Gastrocnemius medialis (tissue), 4 donors: ENCODE measurements at regions not wholly inside any gene's neighbourhood (a gene's known extent, or its start where the extent isn't known, plus 50 kb on each side); places are given as distances from the start of the nearest gene placed in this dataset.

Experiments
- ATAC-seq, 2 donors: fragments of 150-250 bp; one replicate each; pipeline ENCODE4 v1.9.1; 2016
- DNase-seq, 2 donors: peaks; one replicate each; pipeline ENCODE4 v3.0.0-alpha.2; 2019
- H3K27ac ChIP-seq, 4 donors: fragments of 200-600 bp; sonication (generic); 1 replicate in 1 of 4; 2 replicates in 3 of 4; pipeline ENCODE4 v1.5.1; 2016 to 2018; ENCODE audit warnings: mild to moderate bottlenecking in 2 of 4, moderate library complexity in 1 of 4
- H3K27me3 ChIP-seq, 3 donors: fragments of 200-600 bp; sonication (generic) in 2 of 3; 1 replicate in 1 of 3; 2 replicates in 2 of 3; pipeline versions ENCODE4 v1.5.1 to v1.6.0; 2016 to 2019; ENCODE audit warnings: mild to moderate bottlenecking in 1 of 3, moderate library complexity in 1 of 3
- H3K36me3 ChIP-seq, 2 donors: fragments of 200-600 bp; sonication (generic) in 1 of 2; one replicate each; pipeline ENCODE4 v1.5.1; 2017 to 2018
- H3K4me1 ChIP-seq, 2 donors: fragments of 200-600 bp; sonication (generic) in 1 of 2; one replicate each; pipeline ENCODE4 v1.5.1; 2016 to 2017; ENCODE audit warnings: mild to moderate bottlenecking in 2 of 2
- H3K4me3 ChIP-seq, 4 donors: fragments of 200-600 bp; sonication (generic) in 3 of 4; 1 replicate in 1 of 4; 2 replicates in 3 of 4; pipeline ENCODE4 v1.5.1; 2016 to 2019; ENCODE audit warnings: mild to moderate bottlenecking in 2 of 4
- H3K9me3 ChIP-seq, 3 donors: fragments of 200-600 bp; sonication (generic) in 2 of 3; 1 replicate in 1 of 3; 2 replicates in 2 of 3; pipeline ENCODE4 v1.5.1; 2016 to 2019
- CTCF ChIP-seq, 5 experiments: fragments of 450-650 bp in 3 of 5; fragments of 200-600 bp in 2 of 5; sonication (generic) in 2 of 5; IDR thresholded peaks in 4 of 5; conservative IDR thresholded peaks in 1 of 5; 1 replicate in 4 of 5; 2 replicates in 1 of 5; pipeline ENCODE4 v1.5.1; 2016 to 2019; ENCODE audit warnings: antibody characterized with exemption in 5 of 5, mild to moderate bottlenecking in 3 of 5, moderate library complexity in 3 of 5
- POLR2A ChIP-seq, 2 donors: fragments of 450-650 bp; IDR thresholded peaks; one replicate each; pipeline ENCODE4 v1.6.1; 2017; ENCODE audit warnings: antibody characterized with exemption in 2 of 2, mild to moderate bottlenecking in 2 of 2, moderate library complexity in 2 of 2
- in situ Hi-C, 4 donors: fragments of 200-750 bp; cut with MboI; loops; one replicate each; pipeline versions ENCODE4 v1.15.0 to v1.8.0; 2017; ENCODE audit warnings: low sequenced_read_pairs in 4 of 4
- intact Hi-C: fragments of 100-400 bp; cut with DNase I; formaldehyde crosslinking; loops from one replicate; pipeline ENCODE4 v1.15.1; 2023; ENCODE audit warnings: low total_unique reads

GRCh38 chr1:59071876-59072582 is 224.9 kb upstream of the FGGY start:
- TF ChIP-seq CTCF (IDR thresholded peaks at IDR 0.05 in 4 of 5, conservative IDR thresholded peaks at IDR 0.05 in 1 of 5) (no peak), POLR2A (IDR thresholded peaks at IDR 0.05) (no peak)
- Histone ChIP-seq H3K4me1 (no peaks in the 10 kb centered on the region), H3K36me3 (no peaks in the 10 kb centered on the region), H3K9me3 (no peaks in the 10 kb centered on the region), H3K4me3 (no peak overlapping the region), H3K27me3 (no peaks in the 10 kb centered on the region), H3K27ac (peak overlapping the region in 1 of 4 donors; percentile 29)
- intact Hi-C loops, result no loop called here
- DNase-seq (no peak), ATAC-seq (no peak)
- in situ Hi-C loops, result loop anchor here in 2 of 4 donors (25.0 kb wide), 1 partner anchor 285 kb away; the partner anchor contains the start of gene JUN (in 2 of the 2)

- Histone ChIP-seq H3K27me3 (no peaks in the 10 kb centered on the region), H3K4me3 (no peak overlapping the region), H3K36me3 (no peaks in the 10 kb centered on the region), H3K27ac (peak overlapping the region in 1 of 4 donors; percentile 29), H3K4me1 (no peaks in the 10 kb centered on the region), H3K9me3 (no peaks in the 10 kb centered on the region)
- DNase-seq (no peak), ATAC-seq (no peak)
- intact Hi-C loops, result no loop called here
- TF ChIP-seq POLR2A (IDR thresholded peaks at IDR 0.05) (no peak), CTCF (IDR thresholded peaks at IDR 0.05 in 4 of 5, conservative IDR thresholded peaks at IDR 0.05 in 1 of 5) (no peak)
- in situ Hi-C loops, result loop anchor here in 2 of 4 donors (25.0 kb wide), 1 partner anchor 285 kb away; the partner anchor contains the start of gene JUN (in 2 of the 2)
Observed at GRCh38 chr1:59072583-59072947, 224.3 kb upstream of the FGGY start.

GRCh38 chr1:59074598-59074997 is 222.3 kb upstream of the FGGY start:
- no peak for DNase-seq
- Histone ChIP-seq H3K27ac (no peak overlapping the region), H3K27me3 (no peaks in the 10 kb centered on the region), H3K4me1 (no peaks in the 10 kb centered on the region), H3K36me3 (no peaks in the 10 kb centered on the region), H3K9me3 (no peaks in the 10 kb centered on the region), H3K4me3 (no peak overlapping the region)
- in situ Hi-C loops, result loop anchor here in 2 of 4 donors (25.0 kb wide), 1 partner anchor 287 kb away; the partner anchor contains the start of gene JUN (in 2 of the 2)
- ATAC-seq, result no peak
- TF ChIP-seq CTCF (IDR thresholded peaks at IDR 0.05 in 4 of 5, conservative IDR thresholded peaks at IDR 0.05 in 1 of 5) (no peak), POLR2A (IDR thresholded peaks at IDR 0.05) (no peak)
- intact Hi-C loops, result no loop called here

- DNase-seq (no peak), ATAC-seq (no peak)
- intact Hi-C loops (no loop called here), in situ Hi-C loops (no loop called here)
- Histone ChIP-seq H3K27ac (no peak overlapping the region), H3K36me3 (no peaks in the 10 kb centered on the region), H3K4me1 (no peaks in the 10 kb centered on the region), H3K27me3 (no peaks in the 10 kb centered on the region), H3K9me3 (no peaks in the 10 kb centered on the region), H3K4me3 (no peak overlapping the region)
- TF ChIP-seq POLR2A (IDR thresholded peaks at IDR 0.05) (no peak), CTCF (IDR thresholded peaks at IDR 0.05 in 4 of 5, conservative IDR thresholded peaks at IDR 0.05 in 1 of 5) (no peak)
Observed at GRCh38 chr1:59075021-59075420, 221.9 kb upstream of the FGGY start.
